Activated CD8-positive, alpha-beta memory T cell treated with anti-CD3 and anti-CD28 coated beads, Interleukin-2, amount 10 ng/mL, durations not matched to agents 7 days and 5 days (primary cell): ENCODE measurements at regions not wholly inside any gene's neighbourhood (a gene's known extent, or its start where the extent isn't known, plus 50 kb on each side); places are given as distances from the start of the nearest gene placed in this dataset.

Source experiments
- ATAC-seq: fragments of 150-1000 bp; cut with Tn5 transposase; one replicate; pipeline ENCODE4 v1.10.0; 2021; ENCODE audit warnings: moderate library complexity
- CTCF ChIA-PET: fragments of 350-600 bp; sonication (Branson Sonifier 250); formaldehyde crosslinking; loops from one replicate; lab custom pipeline; 2021; ENCODE audit warnings: antibody characterized with exemption; lab: Charles Lee
- DNase-seq: peaks from one replicate; pipeline ENCODE4 v3.0.0-alpha.2; 2020
- H3K27ac Mint-ChIP-seq: one replicate; pipeline ENCODE4 v1.8.0; 2021; ENCODE audit warnings: mild to moderate bottlenecking, mixed read lengths
- H3K27me3 Mint-ChIP-seq: one replicate; pipeline ENCODE4 v1.8.0; 2021; ENCODE audit warnings: mixed read lengths
- H3K36me3 Mint-ChIP-seq: one replicate; pipeline ENCODE4 v1.8.0; 2021; ENCODE audit warnings: mild to moderate bottlenecking, mixed read lengths
- H3K4me1 Mint-ChIP-seq: one replicate; pipeline ENCODE4 v1.8.0; 2021; ENCODE audit warnings: mixed read lengths
- H3K4me3 Mint-ChIP-seq: one replicate; pipeline ENCODE4 v1.8.0; 2021; ENCODE audit warnings: mild to moderate bottlenecking, moderate library complexity, mixed read lengths
- H3K9me3 Mint-ChIP-seq: one replicate; pipeline ENCODE4 v1.8.0; 2022; ENCODE audit warnings: low read depth, mixed read lengths

DNA sequence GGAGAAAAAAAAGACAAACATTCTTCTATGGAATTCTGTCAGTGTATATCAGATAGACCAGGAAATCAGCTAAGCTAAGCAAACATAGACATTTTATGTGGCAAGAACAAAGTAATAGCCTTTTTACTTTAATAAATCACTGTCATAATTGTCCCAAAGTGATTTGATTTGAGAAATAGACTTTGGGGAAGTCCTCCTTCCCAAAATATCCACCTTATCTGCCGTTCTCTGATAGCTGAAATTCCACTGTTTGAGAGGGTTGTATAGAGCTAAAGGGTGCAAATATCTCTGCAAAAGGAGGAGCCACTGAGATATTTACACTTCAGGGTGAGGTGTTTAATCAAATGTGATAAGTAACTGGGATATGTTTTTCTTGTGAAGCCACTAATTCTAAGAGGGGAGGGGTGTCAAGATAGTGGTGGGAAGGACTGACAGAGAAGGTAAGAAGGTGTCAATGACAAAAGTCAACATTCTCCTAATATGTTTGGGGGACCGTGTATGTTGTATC lies 544.4 kb upstream of the JAG1 start:
- no peaks in the 10 kb centered on the region for H3K36me3 Mint-ChIP-seq
- no peaks in the 10 kb centered on the region for H3K9me3 Mint-ChIP-seq
- DNase-seq (no peak), ATAC-seq (no peak)
- CTCF ChIA-PET = no interaction called here
- no peaks in the 10 kb centered on the region for H3K27me3 Mint-ChIP-seq
- no peak overlapping the region for H3K27ac Mint-ChIP-seq
- no peaks in the 10 kb centered on the region for H3K4me1 Mint-ChIP-seq
- H3K4me3 Mint-ChIP-seq = no peak overlapping the region

DNA sequence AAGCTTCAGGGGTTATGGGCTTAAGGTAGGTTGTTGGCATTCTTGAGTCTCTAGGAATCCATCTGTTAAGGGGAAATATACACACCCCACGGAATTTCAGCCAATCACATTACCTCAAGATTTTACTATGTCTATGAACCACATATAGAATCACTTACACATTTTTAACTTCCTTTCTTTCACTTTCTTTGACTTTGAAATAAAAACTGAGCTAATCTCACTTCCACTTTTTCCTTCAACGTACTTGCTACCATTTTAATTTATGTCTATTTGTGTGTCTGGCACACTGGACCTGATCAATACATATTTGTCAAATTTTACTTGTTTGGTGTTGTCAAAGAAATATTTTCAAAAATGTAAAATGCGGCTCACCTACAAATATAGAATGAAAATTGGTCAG lies 545.4 kb upstream of the JAG1 start:
- DNase-seq = no peak
- no peaks in the 10 kb centered on the region for H3K36me3 Mint-ChIP-seq
- no peak overlapping the region for H3K27ac Mint-ChIP-seq
- CTCF ChIA-PET = no interaction called here
- no peak overlapping the region for H3K4me3 Mint-ChIP-seq
- no peaks in the 10 kb centered on the region for H3K27me3 Mint-ChIP-seq
- no peaks in the 10 kb centered on the region for H3K9me3 Mint-ChIP-seq
- H3K4me1 Mint-ChIP-seq = no peaks in the 10 kb centered on the region
- no peak for ATAC-seq

DNA sequence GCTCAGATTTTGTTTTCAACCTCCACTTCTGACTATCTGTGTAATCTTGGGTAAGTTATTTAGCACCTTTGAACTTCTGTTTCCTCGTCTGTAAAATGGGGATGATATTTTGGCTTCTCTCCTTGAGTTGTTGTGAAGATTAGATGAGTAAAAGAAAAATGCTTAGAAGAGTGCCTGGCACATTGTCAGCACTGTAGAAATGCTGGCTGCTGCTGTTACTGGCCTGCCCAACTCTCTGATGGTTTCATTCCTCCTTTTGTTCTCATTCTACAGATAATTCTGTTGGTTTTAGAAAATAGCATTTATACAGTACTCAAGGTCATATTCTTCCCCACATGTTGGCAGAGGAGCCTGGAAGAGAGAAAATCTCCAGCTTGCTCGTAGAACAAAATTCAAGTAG lies 547.2 kb upstream of the JAG1 start:
- Mint-ChIP-seq H3K9me3 (no peaks in the 10 kb centered on the region), H3K4me1 (no peaks in the 10 kb centered on the region)

DNA sequence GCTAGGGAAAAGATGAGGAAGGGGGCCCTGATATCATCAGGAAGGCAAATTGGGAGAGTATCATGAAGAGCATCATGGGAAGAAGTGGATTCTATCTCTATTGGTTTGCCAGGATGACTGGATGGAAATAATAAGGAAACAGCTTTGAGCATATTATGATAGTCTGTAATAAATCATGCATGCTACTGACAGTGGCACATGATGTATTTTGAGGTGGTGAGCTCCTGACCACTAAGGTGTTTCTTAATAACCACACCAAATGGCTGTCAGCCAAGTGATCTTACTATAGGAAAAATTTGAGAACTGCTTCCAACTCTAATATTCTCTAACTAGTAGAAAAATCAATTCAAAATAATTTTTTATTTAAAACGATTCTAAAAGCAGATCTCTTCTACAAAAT lies 548.4 kb upstream of the JAG1 start:
- Mint-ChIP-seq H3K4me1 (no peaks in the 10 kb centered on the region), H3K4me3 (no peak overlapping the region), H3K27me3 (no peaks in the 10 kb centered on the region), H3K9me3 (no peaks in the 10 kb centered on the region), H3K36me3 (no peaks in the 10 kb centered on the region), H3K27ac (no peak overlapping the region)
- DNase-seq (no peak), ATAC-seq (no peak)
- CTCF ChIA-PET = no interaction called here

More for the DNA sequence above, 547.2 kb upstream of the JAG1 start:
- DNase-seq (no peak), ATAC-seq (no peak)
- H3K27ac Mint-ChIP-seq = no peak overlapping the region
- H3K27me3 Mint-ChIP-seq = no peaks in the 10 kb centered on the region
- H3K36me3 Mint-ChIP-seq = no peaks in the 10 kb centered on the region
- no peak overlapping the region for H3K4me3 Mint-ChIP-seq
- CTCF ChIA-PET = no interaction called here

DNA sequence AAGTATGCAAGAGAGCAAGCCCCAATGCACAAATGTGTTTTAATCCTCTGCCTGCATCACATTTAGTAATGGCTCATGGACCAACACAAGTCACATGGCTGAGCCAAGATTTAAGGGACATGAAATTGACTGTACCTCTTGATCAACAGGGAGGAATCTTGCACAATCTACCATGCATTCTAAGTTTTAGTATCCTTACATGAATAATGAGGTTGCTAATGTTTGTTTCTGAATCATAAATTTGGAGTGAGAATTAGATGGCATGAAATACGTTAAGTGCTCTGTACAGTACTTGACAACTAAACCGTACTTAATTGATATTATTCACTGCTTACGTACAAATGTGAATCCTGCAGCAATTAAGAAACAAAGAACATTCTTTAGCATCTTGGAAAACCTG lies 553.8 kb upstream of the JAG1 start:
- no peak for DNase-seq
- no peaks in the 10 kb centered on the region for H3K4me1 Mint-ChIP-seq
- CTCF ChIA-PET = no interaction called here
- H3K9me3 Mint-ChIP-seq = no peaks in the 10 kb centered on the region
- no peaks in the 10 kb centered on the region for H3K36me3 Mint-ChIP-seq
- no peak overlapping the region for H3K4me3 Mint-ChIP-seq
- H3K27ac Mint-ChIP-seq = no peak overlapping the region
- no peak for ATAC-seq
- H3K27me3 Mint-ChIP-seq = no peaks in the 10 kb centered on the region

DNA sequence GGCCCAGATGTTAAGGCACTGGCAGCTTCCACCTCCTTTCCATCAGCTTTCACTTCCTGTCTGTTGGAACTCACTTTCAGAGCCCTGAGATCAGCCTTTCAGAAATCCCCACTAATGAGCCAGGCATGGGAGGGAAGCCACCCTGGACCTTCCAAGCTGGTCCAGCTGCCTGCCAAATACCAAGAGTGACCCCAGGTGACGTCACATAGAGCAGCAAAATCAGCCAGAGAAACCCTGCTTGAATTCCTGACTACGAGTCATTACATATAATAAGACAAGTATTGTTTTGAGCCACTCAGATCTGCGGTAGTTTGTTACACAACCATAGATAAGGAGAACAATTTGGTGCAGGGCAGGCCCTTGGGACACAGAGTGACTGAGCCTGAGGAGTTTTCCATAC lies 556.0 kb upstream of the JAG1 start:
- CTCF ChIA-PET = no interaction called here
- Mint-ChIP-seq H3K27me3 (no peaks in the 10 kb centered on the region), H3K9me3 (peaks cover 2% of the 10 kb centered on the region), H3K4me3 (no peak overlapping the region), H3K4me1 (no peaks in the 10 kb centered on the region), H3K27ac (no peak overlapping the region), H3K36me3 (no peaks in the 10 kb centered on the region)
- ATAC-seq (no peak), DNase-seq (no peak)

DNA sequence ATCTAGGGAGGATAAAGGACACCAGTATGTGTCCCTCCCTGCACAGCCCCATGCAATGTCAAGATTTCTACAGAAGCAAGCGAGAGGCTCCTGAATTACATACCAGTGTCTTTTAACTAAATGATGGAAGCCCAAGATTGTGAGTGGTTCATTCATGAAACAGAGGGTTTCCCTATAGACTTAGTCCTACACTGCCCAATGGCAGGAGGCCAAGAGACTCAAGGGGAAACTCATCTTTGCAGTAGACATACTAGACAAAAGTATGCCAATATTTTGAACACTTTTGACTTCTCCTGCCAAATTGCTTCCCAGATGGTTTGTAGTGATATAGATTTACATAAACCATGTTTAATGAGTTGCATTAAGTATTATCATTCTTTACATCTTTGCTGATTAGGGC lies 557.2 kb upstream of the JAG1 start:
- H3K36me3 Mint-ChIP-seq = no peaks in the 10 kb centered on the region
- no peak for ATAC-seq

DNA sequence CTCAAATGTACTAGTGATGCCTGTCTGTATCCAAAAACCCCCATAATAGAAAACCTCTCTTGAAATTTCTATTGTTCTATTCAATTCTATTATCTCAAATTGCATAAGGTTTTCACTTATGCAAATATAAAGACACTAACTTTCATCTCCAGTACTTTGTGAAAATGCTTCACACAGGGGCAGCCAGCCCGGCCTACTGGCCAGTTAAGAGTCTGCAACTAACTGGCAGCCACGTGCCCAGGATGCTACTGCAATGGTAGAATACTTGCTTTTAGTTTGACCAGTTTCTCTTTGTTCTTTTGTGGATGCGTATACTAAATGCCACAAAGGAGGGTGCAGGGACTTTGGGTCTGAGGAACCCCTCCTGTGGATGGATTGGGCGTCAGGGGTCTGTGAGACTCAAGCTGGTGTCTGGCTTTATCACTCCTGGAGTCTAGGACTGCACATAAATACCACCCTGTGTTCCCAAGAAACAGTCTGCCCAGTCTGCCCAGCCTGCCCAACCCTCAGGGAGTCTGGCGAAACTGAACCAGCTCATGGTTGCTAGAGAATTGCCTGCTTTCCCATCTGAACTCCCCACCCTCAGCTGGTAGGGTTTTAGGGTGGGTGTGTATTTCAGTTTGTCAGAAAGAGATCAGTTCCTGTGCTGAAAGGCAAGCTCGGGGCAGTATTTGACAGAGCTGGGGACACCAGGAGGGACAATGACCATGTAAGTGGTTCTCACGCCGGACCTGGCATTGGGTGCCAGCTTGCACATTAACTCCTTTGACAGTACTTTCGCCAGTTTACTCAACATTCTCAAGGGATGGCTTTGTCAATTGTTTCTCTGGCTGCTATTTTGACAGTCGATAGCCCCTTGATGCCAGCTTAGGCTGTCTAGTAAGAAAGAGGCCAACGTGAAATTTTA lies 558.2 kb upstream of the JAG1 start:
- Mint-ChIP-seq H3K27me3 (no peaks in the 10 kb centered on the region), H3K36me3 (no peaks in the 10 kb centered on the region), H3K9me3 (peaks cover 2% of the 10 kb centered on the region), H3K4me3 (no peak overlapping the region), H3K27ac (no peak overlapping the region), H3K4me1 (no peaks in the 10 kb centered on the region)
- ATAC-seq (no peak), DNase-seq (no peak)
- CTCF ChIA-PET = no interaction called here

More for the DNA sequence above, 557.2 kb upstream of the JAG1 start:
- no peaks in the 10 kb centered on the region for H3K27me3 Mint-ChIP-seq
- H3K27ac Mint-ChIP-seq = no peak overlapping the region
- peaks cover 2% of the 10 kb centered on the region for H3K9me3 Mint-ChIP-seq
- H3K4me1 Mint-ChIP-seq = no peaks in the 10 kb centered on the region
- CTCF ChIA-PET = no interaction called here
- H3K4me3 Mint-ChIP-seq = no peak overlapping the region
- no peak for DNase-seq

DNA sequence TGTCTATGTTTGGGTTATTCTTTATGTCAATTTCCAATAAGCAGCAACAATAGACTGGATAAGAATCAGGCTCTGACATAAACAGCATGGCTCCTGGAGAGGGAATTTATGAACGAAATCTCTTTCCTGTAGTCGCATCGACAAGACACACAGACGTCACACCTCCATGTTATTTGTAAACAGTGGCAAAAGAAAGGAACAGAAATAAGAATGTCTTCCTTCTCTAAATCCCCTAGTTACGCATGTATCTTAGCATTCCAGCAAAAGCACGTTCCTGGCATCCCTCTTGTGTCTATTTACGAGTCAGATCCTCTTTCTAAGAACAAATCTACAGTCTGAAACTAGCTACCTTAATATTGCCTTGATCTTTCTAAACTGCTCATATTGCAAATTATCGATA lies 559.1 kb upstream of the JAG1 start:
- H3K9me3 Mint-ChIP-seq = peaks cover 2% of the 10 kb centered on the region
- H3K36me3 Mint-ChIP-seq = no peaks in the 10 kb centered on the region
- no peak overlapping the region for H3K27ac Mint-ChIP-seq
- H3K4me3 Mint-ChIP-seq = no peak overlapping the region
- CTCF ChIA-PET = no interaction called here
- DNase-seq = no peak
- no peak for ATAC-seq
- H3K4me1 Mint-ChIP-seq = no peaks in the 10 kb centered on the region
- no peaks in the 10 kb centered on the region for H3K27me3 Mint-ChIP-seq

DNA sequence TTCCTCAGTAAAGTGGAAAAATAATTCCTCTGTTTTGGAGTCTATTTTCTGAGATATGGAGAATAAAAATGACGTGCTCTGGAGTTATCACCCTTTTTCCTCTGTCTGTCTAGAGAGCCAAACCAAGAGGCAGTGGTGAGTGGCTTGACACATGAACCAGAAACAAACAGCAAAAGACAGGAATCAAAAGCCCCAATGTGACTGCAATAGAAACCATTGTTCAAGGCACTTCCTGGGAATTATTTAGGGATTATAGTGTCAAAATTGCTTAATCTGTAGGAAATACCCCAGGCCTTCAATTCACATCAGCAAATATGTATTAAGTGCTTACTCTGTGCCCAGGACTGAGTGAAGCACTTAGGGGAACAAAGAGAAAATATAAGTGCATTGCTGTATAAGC lies 560.4 kb upstream of the JAG1 start:
- Mint-ChIP-seq H3K4me3 (no peak overlapping the region), H3K27me3 (no peaks in the 10 kb centered on the region), H3K27ac (no peak overlapping the region), H3K4me1 (no peaks in the 10 kb centered on the region), H3K9me3 (peaks cover 2% of the 10 kb centered on the region), H3K36me3 (no peaks in the 10 kb centered on the region)
- no peak for DNase-seq
- CTCF ChIA-PET = no interaction called here
- ATAC-seq = no peak

DNA sequence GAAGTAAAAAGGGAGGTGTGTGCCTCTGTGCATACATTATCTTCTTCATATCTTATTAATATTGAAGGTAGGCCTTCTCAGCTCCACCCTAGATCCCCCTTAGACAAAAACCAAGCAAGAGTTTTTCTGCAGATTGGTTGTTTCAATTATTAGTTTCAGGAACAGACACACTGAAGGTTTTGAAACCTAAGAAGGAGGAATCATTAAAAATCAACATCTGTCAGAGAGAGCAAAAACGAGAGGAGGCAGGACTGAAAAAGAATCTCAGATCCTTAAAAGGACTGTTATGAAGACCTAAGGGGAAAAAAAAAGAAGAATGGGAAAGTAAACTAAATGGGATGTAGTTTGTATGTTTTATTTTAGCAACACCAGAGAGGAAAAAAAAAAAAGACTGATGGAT lies 560.8 kb upstream of the JAG1 start:
- ATAC-seq (no peak), DNase-seq (no peak)
- CTCF ChIA-PET = no interaction called here
- Mint-ChIP-seq H3K9me3 (peaks cover 2% of the 10 kb centered on the region), H3K4me3 (no peak overlapping the region), H3K27ac (no peak overlapping the region), H3K4me1 (no peaks in the 10 kb centered on the region), H3K27me3 (no peaks in the 10 kb centered on the region), H3K36me3 (no peaks in the 10 kb centered on the region)

DNA sequence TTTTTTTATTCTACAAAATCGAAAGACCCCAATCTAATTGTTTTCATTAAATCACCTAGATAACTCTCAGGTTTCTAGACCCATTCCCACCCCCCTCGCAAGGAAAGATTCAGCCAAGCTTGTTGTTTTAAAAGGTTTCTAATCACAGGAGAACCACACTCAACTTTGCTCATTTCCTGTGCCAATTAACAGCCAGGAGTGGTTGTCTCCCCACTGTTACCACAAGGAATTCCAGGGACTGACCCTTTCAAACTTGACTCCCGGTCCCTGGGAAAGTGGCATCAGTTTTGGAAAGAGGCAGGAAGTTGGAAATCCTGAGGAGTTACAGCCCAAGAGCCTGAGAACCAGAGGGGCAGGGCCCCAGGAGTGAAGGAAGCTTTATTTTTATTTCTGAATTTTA lies 561.3 kb upstream of the JAG1 start:
- H3K4me3 Mint-ChIP-seq = no peak overlapping the region
- DNase-seq (no peak), ATAC-seq (no peak)
- no peak overlapping the region for H3K27ac Mint-ChIP-seq
- H3K27me3 Mint-ChIP-seq = no peaks in the 10 kb centered on the region
- CTCF ChIA-PET = no interaction called here
- no peaks in the 10 kb centered on the region for H3K4me1 Mint-ChIP-seq
- H3K9me3 Mint-ChIP-seq = peaks cover 2% of the 10 kb centered on the region
- H3K36me3 Mint-ChIP-seq = no peaks in the 10 kb centered on the region

DNA sequence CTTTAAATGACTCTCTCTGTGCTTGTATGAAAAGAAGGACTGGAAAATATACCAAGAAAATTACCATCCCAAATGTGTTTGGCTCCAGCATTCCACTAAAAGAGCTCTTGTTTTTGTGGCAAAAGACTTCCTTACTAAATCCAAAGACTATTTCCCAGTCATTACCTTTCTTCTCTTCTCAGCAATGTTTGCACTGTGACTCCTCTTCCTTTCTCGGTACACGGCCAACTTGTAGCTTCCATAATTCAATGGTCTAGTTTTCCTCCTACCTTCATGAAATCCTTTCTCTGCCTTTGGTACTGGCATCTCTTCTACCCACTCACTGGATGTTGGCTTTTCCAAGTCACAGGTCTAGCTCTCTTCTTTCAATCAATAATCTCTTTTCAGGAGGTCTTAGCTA lies 568.5 kb upstream of the JAG1 start:
- Mint-ChIP-seq H3K27me3 (no peaks in the 10 kb centered on the region), H3K4me1 (no peaks in the 10 kb centered on the region), H3K36me3 (no peaks in the 10 kb centered on the region), H3K4me3 (no peak overlapping the region), H3K9me3 (no peaks in the 10 kb centered on the region), H3K27ac (no peak overlapping the region)
- no peak for DNase-seq
- CTCF ChIA-PET = no interaction called here
- no peak for ATAC-seq

DNA sequence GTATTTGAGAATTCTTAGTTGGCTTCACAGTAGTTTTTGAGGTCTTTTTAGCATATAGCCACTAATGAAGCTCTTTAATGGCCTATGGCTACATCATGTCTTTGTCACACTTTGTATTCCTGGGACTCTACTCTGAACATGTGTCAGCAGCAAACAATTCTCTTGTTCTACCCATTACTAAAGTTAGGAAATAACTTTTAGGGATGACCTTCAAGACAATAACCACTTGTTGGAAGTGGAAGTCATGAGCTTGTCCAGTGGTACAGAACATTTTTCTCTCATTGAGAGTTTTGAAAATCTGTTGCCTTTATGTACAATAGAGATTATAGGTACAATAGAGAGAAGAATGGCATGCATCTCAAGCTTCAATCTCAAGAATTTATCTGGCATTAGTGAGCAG lies 571.6 kb upstream of the JAG1 start:
- CTCF ChIA-PET = no interaction called here
- Mint-ChIP-seq H3K27ac (no peak overlapping the region), H3K36me3 (no peaks in the 10 kb centered on the region), H3K4me1 (no peaks in the 10 kb centered on the region), H3K27me3 (no peaks in the 10 kb centered on the region), H3K4me3 (no peak overlapping the region), H3K9me3 (no peaks in the 10 kb centered on the region)
- no peak for DNase-seq
- ATAC-seq = no peak
